ENCODE measurements at regions not wholly inside any gene's neighbourhood (a gene's known extent, or its start where the extent isn't known, plus 50 kb on each side); places are given as distances from the start of the nearest gene placed in this dataset.

- no peak for DNase-seq
- H3K9ac ChIP-seq (ENCODE audit: insufficient read depth, low read length, poor library complexity, severe bottlenecking), result no peak overlapping the region
These were observed 127.1 kb upstream of the GRM7 start for GRCh38 chr3:6733699-6734394.

DNA sequence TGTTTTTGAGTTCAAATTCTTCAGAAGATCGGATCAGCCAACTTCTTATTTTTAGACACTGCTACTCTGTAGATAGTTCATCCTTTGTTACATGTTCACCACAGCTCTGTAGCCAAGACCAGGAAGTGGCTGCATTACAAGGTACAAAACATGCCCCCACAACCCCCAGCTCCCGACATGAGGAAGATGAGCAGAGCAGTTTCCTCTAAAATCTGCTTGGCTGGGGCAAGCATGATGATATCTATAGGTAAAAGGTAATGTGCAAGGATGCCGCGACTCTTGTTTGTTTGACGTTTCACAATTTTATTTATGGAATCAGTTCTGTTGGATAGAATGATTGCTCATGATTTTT, 126.5 kb upstream of the GRM7 start:
- Mint-ChIP-seq H3K9me3 (peaks cover 0 to 14% (median 6%) of the 10 kb centered on the region in 7 donors), H3K27ac (no peak overlapping the region), H3K36me3 (no peaks in the 10 kb centered on the region), H3K4me3 (no peak overlapping the region), H3K27me3 (ENCODE audit: low read depth in 3 of 3) (peaks cover 0 to 2% (median 0%) of the 10 kb centered on the region in 3 donors), H3K4me1 (no peaks in the 10 kb centered on the region)
- Histone ChIP-seq H3K27ac (ENCODE audit: low read depth in 1 of 2, low read length in 2 of 2) (no peak overlapping the region), H3K4me3 (replicated peaks in 1 of 3; ENCODE audit: low read depth in 2 of 3, low read length in 3 of 3) (no peak overlapping the region), H3K79me2 (ENCODE audit: insufficient read depth, low read length) (no peaks in the 10 kb centered on the region), H3K27me3 (ENCODE audit: control insufficient read depth in 2 of 2, insufficient read depth in 2 of 2, low read length in 2 of 2) (no peaks in the 10 kb centered on the region), H2AFZ (ENCODE audit: insufficient read depth, low read depth, low read length, poor library complexity, severe bottlenecking) (no peak overlapping the region), H3K4me2 (replicated peaks; ENCODE audit: extremely low read depth, low read length, poor library complexity, severe bottlenecking) (no peak overlapping the region), H3K9me3 (replicated peaks in 1 of 2; ENCODE audit: control insufficient read depth in 1 of 2, insufficient read depth in 1 of 2, low read length in 2 of 2) (peaks cover 0 to 8% of the 10 kb centered on the region in 2 donors), H3K4me1 (ENCODE audit: control insufficient read depth in 1 of 2, insufficient read depth in 2 of 2, low read length in 2 of 2) (no peaks in the 10 kb centered on the region), H3K9ac (ENCODE audit: insufficient read depth, low read length, poor library complexity, severe bottlenecking) (no peak overlapping the region), H4K20me1 (ENCODE audit: insufficient read depth, low read length) (no peaks in the 10 kb centered on the region), H3K36me3 (replicated peaks in 1 of 2; ENCODE audit: control insufficient read depth in 1 of 2, insufficient read depth in 2 of 2, low read length in 2 of 2) (no peaks in the 10 kb centered on the region)
- TF ChIP-seq CTCF (IDR thresholded peaks at IDR 0.05), result no peak
- intact Hi-C loops (cut with micrococcal nuclease), result no loop called here
- no peak for DNase-seq
- 100% methylated on average over 1 of the region's 5 CpGs for WGBS (ENCODE audit: insufficient coverage)

More at GRCh38 chr3:6733699-6734394, 127.1 kb upstream of the GRM7 start:
- Mint-ChIP-seq H3K9me3 (peaks cover 0 to 14% (median 4%) of the 10 kb centered on the region in 7 donors), H3K36me3 (no peaks in the 10 kb centered on the region), H3K27ac (no peak overlapping the region), H3K27me3 (ENCODE audit: low read depth in 3 of 3) (peaks cover 0 to 2% (median 0%) of the 10 kb centered on the region in 3 donors), H3K4me1 (no peaks in the 10 kb centered on the region), H3K4me3 (no peak overlapping the region)
- Histone ChIP-seq H2AFZ (ENCODE audit: insufficient read depth, low read depth, low read length, poor library complexity, severe bottlenecking) (no peak overlapping the region), H3K27ac (ENCODE audit: low read depth in 1 of 2, low read length in 2 of 2) (no peak overlapping the region), H4K20me1 (ENCODE audit: insufficient read depth, low read length) (no peaks in the 10 kb centered on the region), H3K79me2 (ENCODE audit: insufficient read depth, low read length) (no peaks in the 10 kb centered on the region), H3K9me3 (replicated peaks in 1 of 2; ENCODE audit: control insufficient read depth in 1 of 2, insufficient read depth in 1 of 2, low read length in 2 of 2) (peaks cover 0 to 8% of the 10 kb centered on the region in 2 donors), H3K4me3 (replicated peaks in 1 of 3; ENCODE audit: low read depth in 2 of 3, low read length in 3 of 3) (no peak overlapping the region), H3K4me2 (replicated peaks; ENCODE audit: extremely low read depth, low read length, poor library complexity, severe bottlenecking) (no peak overlapping the region), H3K36me3 (replicated peaks in 1 of 2; ENCODE audit: control insufficient read depth in 1 of 2, insufficient read depth in 2 of 2, low read length in 2 of 2) (no peaks in the 10 kb centered on the region), H3K27me3 (ENCODE audit: control insufficient read depth in 2 of 2, insufficient read depth in 2 of 2, low read length in 2 of 2) (no peaks in the 10 kb centered on the region), H3K4me1 (ENCODE audit: control insufficient read depth in 1 of 2, insufficient read depth in 2 of 2, low read length in 2 of 2) (no peaks in the 10 kb centered on the region)
- TF ChIP-seq CTCF (IDR thresholded peaks at IDR 0.05), result no peak
- intact Hi-C loops (cut with micrococcal nuclease), result no loop called here
- 100% methylated on average over 1 of the region's 5 CpGs for WGBS (ENCODE audit: insufficient coverage)
